ENCODE measurements at regions not wholly inside any gene's neighbourhood (a gene's known extent, or its start where the extent isn't known, plus 50 kb on each side); places are given as distances from the start of the nearest gene placed in this dataset.

DNA sequence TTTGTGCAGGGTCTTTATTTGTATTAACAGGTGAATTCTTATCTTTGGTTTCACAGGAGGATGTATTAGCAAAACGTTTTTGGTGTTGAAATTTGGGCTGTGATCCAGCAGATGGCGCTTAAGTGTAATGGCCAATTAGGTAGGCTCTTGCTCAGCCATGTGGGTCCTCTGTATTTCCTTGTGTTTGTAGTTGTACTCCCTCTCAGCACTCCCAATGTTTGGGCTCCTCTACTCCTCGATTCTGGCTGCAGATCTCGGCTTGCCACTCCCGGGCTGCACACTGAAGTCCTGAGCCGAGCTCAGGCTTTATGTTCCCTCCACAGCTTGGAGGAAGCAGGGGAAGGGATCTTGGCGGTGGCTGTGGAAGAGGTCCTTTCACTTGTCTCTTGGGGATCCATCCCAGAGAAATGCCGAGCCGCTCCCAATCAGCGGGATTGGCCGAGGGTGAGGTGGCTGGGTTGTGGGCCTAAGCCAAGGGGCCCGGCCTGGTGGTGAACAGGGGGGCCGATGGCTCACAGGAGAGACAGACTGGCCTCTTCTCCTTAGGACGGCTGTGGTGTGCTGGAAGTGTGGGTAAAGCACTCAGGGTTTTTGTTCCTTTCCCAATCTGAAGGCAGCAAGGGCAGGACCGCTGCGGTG, 133.7 kb downstream of the AEBP2 start:
- DNase-seq (ENCODE audit: low spot score) = peak; percentile 47

DNA sequence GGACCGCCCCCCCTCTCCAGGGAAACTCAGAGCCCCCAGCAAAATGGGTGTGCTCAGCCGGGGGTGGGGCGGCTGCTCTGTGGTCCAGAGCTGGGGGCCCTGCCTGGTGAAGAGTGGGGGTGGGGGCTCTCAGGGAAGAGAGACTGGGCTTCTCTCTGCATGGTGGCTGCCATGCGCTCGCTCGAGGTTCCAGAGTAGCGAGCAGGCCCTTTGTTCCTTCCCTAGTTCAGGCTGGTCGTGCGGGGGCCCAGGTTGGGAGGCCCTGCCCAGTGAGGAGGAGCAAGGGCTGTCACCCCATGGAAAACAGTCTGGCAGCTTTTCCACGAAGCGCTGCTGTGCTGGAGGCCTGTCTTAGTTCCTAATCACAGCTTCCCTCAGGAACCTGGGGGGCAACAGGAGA, 134.6 kb downstream of the AEBP2 start:
- DNase-seq (ENCODE audit: low spot score) = no peak

DNA sequence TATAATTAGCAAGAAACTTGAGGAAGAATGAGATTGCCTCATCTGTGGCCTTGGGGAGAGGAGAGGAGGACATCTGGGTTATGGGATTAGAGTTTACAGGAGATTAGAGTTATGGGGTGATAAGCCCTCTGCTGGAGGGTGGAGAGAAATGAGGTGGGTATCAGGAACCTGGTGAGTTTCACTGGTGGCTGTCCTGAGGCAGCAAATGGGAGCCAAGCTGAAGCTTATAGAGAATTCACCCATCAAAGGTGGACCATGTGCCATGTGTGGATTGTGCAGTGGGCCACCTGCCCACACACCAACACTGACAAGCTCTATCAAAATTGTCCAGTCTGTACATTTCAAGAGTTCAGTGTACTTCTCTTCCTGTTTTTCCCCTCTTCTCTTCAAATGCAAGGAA, 135.3 kb downstream of the AEBP2 start:
- DNase-seq (ENCODE audit: low spot score) = no peak

DNA sequence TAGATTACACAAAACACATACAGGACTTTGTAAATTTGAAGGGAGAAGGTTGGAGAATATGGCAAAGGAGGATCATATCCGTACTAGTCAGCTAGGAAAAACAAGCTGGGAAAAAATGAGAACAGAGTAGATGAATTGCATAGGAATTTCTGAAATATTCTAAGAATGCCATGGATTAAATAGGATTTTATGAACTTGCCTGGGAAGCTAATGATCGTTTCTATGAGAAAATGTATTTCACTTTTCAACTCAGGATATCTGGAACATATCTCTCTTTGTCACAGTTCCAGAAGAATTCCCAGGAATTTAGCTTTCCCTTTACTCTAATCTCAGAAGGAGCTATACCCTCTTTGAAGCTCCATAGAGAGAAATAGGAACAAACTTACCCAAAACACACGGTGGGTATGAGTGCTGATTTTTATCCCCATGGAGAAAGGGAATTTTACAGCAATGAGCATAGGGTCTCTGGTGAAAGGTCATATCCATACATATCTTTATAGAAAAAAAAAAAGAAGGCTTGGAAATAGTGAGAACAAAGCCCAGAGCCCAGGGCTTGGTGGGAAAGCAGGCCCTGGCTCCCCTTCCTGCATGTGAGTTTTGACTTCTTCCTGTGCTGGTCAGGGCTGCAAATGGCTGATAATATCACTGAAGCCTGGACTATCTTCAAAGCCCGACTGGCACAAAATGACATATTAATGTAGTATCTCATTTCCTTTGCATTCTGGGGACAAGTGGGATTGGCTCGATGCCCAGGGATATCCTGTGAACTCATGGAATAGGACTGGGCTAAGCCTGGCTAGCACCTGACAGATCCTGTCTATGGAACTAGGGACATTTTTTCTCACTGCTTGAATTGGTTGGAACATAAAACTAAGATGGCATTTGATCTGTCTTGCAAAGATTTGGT, 136.3 kb downstream of the AEBP2 start:
- no peak for DNase-seq (ENCODE audit: low spot score)

DNA sequence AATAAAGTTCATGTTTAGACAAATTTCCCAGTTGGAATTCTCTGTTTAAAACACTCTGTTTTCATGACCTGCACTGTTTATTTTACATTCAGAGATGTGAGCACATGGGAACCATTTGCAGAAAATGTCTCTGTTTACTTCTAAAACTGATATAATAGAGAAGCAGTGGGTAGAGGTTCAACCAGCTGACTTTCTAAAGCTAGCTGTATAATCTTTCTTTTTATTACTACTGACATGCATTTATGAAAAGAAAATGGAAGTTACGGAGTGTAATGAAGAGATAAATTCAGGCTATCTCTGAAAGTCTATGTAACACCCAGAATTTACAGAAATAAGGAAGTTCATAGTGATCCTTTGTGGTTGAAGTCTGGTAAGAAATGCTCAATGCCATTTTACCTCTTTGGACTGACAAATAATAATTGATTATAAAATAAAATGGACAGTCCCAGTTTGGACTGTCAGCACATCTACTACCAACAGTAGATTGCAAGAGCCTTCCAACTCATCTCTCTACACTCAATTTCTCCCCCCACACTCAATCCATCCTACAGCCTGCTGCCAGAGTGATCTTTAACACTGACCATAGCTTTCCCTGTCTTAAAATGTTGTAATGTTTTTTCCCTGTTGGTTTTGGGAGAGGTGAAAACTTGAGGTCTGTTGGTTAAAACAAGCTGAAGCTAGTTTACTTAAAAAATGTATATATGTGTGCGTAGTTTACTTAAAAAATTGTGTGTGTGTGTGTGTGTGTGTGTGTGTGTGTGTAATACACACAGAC, 137.4 kb downstream of the AEBP2 start:
- DNase-seq (ENCODE audit: low spot score) = no peak

DNA sequence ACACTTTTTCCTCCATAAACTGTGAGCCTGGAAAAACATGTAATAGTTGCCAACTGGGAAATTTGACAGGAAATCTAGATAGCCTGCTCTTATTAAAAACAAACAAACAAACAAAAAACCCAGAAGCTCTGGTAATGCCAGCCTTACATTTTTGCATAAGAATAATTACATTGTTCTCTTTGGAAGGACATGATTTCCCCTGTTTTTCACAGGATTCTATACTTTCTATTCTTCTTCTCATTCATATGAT, 137.9 kb downstream of the AEBP2 start:
- DNase-seq (ENCODE audit: low spot score) = no peak

DNA sequence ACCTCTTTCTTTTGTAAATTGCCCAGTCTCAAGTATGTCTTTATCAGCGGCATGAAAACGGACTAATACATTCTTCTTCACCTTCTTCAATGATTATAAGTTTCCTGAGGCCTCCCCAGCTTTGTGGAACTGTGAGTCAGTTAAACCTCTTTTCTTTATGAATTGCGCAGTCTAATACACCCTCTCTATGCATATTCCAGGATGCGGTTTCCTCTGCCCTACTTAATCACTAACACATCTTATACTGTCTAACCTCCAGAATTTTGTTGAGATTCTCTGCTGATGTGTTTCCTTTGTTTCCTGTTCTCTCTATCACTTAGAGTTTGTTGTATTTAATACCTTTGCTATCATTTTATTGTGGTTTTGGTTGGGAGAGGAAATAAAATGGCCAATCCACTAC, 145.4 kb downstream of the AEBP2 start:
- no peak for DNase-seq (ENCODE audit: low spot score)

DNA sequence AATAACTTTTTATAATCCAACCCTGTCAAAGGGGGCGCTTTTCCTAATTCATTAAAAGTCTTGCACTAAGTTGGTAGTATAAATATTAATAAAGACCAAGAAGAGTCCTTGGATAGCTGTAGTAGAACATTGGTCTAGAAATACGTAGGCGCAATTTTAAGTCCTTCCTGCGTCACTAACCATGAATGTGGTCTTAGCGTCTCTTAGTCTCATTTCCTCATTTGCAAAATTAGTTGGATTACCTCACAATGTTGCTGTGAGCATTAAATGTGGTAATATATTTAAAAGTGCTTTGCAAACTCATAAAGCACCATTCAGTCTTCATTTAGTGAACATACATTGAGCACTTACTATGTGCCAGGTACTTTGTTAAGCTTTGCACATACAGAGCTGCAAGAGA, 149.7 kb downstream of the AEBP2 start:
- DNase-seq (ENCODE audit: low spot score) = no peak

DNA sequence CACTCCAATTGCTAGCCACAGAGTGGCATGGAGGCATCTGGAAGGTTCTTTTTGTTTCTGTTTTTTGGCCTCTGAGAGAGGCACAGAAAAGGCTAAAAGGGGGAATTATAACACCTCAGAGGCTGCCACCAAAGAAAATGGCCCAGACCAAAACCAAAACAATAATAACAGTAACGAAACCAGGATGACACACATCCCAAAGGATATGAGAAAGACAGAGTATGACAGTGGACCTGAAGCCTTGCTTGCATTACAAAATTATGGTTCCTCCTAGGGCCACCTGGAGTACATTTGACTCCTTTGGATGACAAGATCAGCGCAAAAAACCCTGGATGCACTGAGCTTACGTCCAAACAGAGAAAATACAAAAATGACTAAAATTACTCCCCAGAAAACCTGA, 152.7 kb downstream of the AEBP2 start:
- DNase-seq (ENCODE audit: low spot score) = no peak

DNA sequence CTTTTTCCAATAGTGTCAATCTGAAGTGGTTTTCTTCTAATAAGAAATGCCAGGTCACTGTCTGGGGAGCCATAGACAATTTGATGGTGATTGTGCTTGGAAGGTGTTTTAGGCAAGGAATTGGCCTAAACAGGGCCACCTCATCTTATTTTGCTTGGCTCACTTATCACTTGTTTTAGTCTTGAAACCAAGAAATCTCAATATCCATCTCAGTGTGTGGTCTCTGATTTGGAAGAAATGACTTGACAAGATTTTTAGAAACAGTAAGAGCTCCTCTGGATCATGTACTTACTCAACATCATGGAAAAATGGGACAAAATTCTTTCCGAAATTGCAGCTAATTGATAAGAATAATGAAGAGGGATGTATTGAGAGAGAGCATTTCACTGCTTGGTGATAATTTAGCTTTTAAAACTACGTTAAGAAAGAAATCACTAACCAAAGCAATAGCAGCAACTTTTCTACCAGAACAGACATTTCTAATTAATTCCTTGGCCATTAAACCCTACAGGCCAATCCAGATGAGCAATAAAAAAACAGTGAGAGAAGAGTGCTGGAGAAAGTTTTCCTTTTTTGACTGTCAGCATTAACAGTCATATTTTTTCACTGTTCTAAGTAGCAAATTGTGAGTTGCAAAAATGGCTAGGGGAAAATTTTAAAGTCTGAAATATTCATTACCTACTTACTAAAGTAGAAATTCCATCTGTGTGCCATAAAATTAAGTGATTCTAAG, 157.3 kb downstream of the AEBP2 start:
- DNase-seq (ENCODE audit: low spot score) = no peak

DNA sequence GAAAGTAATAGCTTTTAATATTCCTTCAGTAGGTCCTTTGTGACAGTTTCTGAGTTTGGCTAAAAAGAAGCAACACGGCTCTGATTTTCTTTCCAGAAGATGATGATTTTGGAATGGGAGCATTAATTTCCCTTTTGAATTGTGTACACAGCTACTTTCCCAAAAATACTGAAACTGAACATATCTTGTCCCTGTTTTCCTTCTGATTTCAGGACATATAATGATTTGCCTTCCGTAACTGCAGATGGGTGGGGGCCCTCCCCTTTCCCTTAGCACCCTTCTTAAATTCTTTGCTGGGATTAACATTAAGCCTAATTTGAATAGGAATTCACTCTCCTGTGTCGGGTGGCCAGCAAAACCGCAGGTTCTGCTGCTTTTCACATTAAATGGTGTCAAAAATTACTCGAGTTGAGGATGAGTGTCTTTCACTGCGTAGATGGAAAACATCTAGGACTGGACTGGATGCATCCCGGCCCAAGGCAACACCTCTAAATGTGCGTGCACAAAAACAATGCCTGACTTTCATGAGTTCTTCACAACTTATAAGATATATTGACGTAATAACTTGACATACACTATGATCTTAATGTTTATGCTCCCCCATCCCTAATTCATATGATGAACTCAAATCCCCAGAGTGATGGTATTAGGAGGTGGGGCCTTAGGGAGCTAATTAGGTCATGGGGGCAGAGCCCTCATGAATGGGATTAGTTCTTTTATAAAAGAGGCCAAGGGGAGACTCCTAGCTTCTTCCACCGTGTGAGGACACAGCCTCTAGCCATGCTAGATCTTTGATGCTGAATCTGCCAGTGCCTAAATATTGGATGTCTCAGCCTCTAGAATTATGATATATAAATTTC, 158.1 kb downstream of the AEBP2 start:
- no peak for DNase-seq (ENCODE audit: low spot score)

DNA sequence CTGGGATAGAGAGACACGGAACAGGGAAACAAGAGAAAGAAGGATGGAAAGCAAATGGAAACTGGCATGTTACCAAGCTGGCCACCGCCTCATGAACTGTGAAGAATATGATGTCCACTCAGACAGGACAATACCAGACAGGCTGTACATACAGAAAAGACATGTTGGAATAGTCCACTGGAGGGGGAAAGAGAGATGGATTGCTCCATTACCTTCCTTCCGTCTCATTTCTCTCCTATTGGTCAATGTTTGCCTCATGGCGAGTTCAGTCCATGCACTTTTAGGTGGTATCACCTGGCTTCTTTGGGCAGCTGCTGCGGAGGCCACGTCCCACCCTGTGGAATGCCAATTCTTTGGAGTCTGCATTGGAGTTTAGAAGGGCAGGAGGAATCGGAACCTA, 166.4 kb downstream of the AEBP2 start:
- no peak for DNase-seq (ENCODE audit: low spot score)

DNA sequence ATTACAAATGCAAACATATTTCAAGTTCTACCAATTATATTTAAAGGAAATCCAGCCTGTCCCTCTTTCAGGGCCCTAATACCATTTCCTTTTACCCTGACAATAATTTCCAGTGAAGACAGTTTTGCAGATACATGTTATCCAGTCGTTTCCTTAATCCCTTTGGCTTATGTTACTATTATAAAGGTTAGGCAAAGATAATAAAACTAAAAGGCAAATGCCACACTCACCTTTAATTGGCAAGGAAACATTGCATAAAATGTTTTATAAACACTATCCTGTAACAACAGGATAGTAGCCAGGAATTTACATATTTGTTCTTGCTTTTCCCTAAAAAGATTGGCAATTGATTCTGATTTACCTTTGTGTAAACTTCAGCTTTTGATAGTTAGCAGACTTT, 168.7 kb downstream of the AEBP2 start:
- no peak for DNase-seq (ENCODE audit: low spot score)

DNA sequence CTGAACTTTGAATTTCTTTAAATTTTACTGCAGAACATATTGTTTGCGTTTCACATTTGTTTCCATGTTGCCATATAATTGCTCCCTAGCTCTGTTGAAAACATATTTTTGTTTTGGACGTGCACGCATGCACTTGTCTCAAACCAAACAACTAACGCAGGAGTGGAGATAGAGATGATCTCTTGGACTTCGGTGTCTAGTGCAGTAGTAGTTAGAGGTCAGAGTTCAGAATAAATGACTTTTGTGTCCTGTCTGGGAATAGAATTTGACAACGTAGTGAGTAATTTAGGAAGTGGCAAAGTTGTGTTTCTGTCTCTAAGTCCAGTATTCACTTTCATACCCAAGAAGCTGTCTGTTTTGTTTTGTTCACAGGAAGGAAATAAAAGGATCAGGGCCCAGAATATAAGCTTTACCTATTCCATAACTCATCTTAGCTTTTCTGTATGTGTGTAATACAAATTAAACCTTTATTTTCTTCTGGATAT, 173.8 kb downstream of the AEBP2 start:
- DNase-seq (ENCODE audit: low spot score) = no peak

DNA sequence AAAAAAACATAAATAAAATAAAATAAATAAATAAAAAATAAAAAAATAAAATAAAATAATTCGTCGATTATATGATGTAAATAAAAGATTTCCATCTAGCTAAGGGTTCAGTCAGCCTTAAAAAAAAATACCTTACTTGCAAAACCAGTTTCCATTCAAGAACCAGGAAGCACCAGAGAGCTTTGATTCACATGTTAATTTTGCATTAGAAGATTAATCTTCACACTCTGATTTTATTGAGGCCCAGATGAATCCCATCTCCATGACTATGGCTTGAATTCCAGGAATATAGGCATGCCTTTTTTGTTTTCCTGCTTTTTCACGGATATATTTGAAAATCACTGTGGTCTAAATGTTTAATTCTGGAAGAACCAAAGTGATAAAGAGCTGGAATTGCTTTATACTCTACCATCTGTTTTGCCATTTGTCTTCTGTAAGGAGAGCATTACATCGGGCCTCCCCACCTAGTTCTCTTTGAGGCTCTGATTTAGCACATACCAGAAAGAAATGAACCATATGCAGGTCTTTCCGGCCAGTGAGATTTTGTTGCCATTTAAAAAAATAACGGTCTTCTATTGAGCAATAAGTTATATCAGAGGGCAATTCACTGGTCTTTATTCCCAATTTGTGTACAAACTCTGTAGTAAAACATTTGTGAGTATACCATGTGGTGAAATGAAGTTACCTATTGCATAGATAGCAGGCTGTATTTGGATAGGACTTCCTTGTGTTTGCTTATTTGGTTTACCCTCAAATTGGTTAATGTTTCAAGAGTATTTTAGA, 175.5 kb downstream of the AEBP2 start:
- DNase-seq (ENCODE audit: low spot score) = no peak

DNA sequence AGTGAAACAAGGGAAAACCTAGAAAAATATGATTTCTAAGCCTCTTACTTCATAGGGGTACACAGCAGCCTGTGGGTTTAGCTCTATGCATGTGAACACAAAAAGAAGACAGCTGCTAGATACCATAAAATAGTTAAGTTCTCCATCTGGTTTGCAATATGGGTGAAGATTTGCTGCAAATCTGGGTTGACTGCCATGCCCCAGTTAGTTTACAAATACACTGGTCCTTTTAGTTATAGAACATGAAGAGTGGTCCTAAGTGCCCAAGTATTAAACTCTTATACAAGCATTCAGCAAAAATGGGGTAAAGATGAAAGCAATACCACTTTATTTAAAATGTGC, 176.1 kb downstream of the AEBP2 start:
- no peak for DNase-seq (ENCODE audit: low spot score)

DNA sequence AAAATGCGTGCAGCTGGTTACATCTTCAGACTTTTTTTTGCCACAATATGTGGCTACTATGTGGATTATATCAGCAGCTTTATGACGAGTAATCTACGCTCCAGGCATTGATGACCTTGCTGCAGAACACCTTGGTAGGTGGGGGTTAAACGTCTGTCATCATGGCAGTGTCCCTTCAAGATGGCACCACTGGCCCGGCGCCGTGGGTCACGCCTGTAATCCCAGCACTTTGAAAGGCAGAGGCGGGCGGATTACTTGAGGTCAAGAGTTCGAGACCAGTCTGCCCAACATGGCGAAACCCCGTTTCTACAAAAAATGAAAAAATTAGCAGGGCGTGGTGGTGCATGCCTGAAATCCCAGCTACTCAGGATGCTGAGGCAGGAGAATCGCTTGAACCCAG, 177.5 kb downstream of the AEBP2 start:
- no peak for DNase-seq (ENCODE audit: low spot score)

DNA sequence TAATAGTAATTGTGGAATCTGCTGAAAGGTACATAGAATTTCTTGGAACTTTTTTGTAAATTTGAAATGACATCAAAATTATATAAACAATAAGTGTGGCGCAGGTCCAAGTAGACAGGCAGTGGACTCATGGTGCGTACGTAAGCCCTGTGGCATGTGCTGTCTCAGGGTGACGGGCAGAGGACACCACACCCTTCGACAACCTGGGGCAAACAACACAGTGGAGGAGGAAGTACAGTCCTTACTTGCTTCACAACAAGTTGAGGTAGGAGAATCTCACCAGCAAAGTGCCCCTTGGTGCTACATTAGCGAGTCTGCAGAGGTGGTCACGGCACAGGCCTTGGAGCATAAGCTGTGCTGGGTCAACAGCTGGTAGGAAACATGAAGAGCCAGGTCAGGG, 180.9 kb downstream of the AEBP2 start:
- no peak for DNase-seq (ENCODE audit: low spot score)

DNA sequence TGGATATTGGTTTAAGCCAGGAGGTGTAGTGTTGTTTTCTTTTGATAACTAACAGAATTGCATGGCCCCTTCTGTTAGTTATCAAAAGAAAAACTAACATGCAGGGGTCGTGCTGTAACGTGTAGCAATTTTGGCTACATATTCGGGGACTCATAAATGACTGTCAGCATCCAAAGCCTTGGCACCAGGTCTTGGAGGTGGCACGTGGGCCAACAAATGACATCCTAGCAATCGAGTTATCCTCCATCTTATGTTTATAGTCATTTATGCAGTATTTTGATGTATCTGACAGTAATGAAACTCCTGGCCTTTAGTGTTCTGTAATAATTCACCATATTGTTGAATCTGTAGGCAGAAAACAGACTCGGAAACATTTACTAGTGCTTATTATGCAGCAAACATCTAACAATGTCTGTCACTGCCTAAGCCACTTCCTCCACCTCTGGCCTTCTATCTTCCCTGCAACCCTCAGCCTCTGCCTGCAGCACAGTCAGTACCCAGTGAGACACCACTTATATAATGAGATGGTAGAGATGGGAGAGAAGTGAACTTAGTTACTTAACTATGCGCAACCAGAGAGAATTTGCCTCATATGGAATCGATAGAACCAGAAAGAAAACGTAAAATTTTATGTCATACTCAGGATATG, 184.6 kb downstream of the AEBP2 start:
- DNase-seq (ENCODE audit: low spot score) = no peak

DNA sequence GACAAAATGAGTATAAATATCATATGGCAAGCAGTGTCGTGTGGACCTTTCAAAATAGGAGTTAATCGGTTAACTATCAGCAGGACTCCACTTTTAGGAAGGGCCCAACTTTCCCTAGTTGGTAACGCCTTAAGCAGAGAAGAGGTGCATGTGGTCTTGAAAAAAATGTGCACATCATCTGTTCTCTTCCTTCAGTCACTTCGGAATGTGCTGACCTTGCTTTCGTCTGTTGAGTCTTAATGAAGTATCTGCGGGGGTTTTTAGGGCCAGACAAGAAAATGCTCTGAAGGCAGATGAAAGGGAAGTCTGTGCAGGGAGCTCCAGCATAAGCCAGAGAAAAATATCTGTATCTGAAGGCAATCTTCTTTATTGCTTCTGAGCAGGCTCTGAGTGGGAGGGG, 185.2 kb downstream of the AEBP2 start:
- no peak for DNase-seq (ENCODE audit: low spot score)
